H1 (cell line): ENCODE measurements at regions not wholly inside any gene's neighbourhood (a gene's known extent, or its start where the extent isn't known, plus 50 kb on each side); places are given as distances from the start of the nearest gene placed in this dataset.

Experiments
- CTCF ChIA-PET: fragments of 300-600 bp; sonication (Branson Sonifier 250); formaldehyde crosslinking; loops from one replicate; lab custom pipeline; 2021; ENCODE audit not compliant: partially characterized antibody; lab: Charles Lee
- POLR2A ChIA-PET: fragments of 300-600 bp; sonication (Branson Sonifier 250); formaldehyde crosslinking; loops from one replicate; lab custom pipeline; 2021; ENCODE audit warnings: inconsistent platforms; ENCODE audit not compliant: partially characterized antibody; lab: Charles Lee
- DNase-seq, 2 experiments: peaks; one replicate each; pipeline versions ENCODE4 v3.0.0 to v3.0.0-alpha.2; 2010 to 2022; ENCODE audit warnings: low spot score in 2 of 2, low read depth in 1 of 2, mixed read lengths in 1 of 2
- FAIRE-seq: peaks from 2 replicates; lab custom pipeline; 2011; peaks lifted over from hg19 to GRCh38; lab: Jason Lieb, UNC
- H2AFZ ChIP-seq: 2 replicates; pipeline ENCODE4 v1.8.1; 2012; ENCODE audit warnings: low read length, inconsistent platforms
- H2AK5ac ChIP-seq: 2 replicates; pipeline ENCODE4 v1.6.1; 2013; ENCODE audit warnings: low read depth, low read length
- H2BK120ac ChIP-seq: replicated peaks from 2 replicates; pipeline ENCODE3; 2013; ENCODE audit warnings: low read depth, low read length, inconsistent platforms
- H2BK12ac ChIP-seq: 2 replicates; pipeline ENCODE4 v1.6.1; 2013; ENCODE audit warnings: low read depth, low read length
- H2BK15ac ChIP-seq: 2 replicates; pipeline ENCODE4 v1.6.1; 2013; ENCODE audit warnings: low read length
- H2BK20ac ChIP-seq: 2 replicates; pipeline ENCODE4 v1.6.1; 2013; ENCODE audit warnings: low read length
- H2BK5ac ChIP-seq: 2 replicates; pipeline ENCODE4 v1.6.1; 2013; ENCODE audit warnings: low read depth, low read length
- H3K14ac ChIP-seq: 2 replicates; pipeline ENCODE4 v1.6.1; 2013; ENCODE audit warnings: inconsistent platforms; ENCODE audit not compliant: insufficient read length
- H3K18ac ChIP-seq: 2 replicates; pipeline ENCODE4 v1.6.1; 2013; ENCODE audit warnings: low read length; ENCODE audit errors: extremely low read depth
- H3K23ac ChIP-seq: 2 replicates; pipeline ENCODE4 v1.6.1; 2013; ENCODE audit warnings: inconsistent platforms; ENCODE audit not compliant: insufficient read length
- H3K23me2 ChIP-seq: 2 replicates; pipeline ENCODE4 v1.6.1; 2013; ENCODE audit warnings: low read depth, low read length
- H3K27ac ChIP-seq: 2 replicates; pipeline ENCODE4 v1.6.1; 2011; ENCODE audit warnings: low read depth, low read length, inconsistent platforms
- H3K27me3 ChIP-seq, 4 experiments: replicated peaks in 1 of 4; 1 replicate in 1 of 4; 2 replicates in 3 of 4; pipeline versions ENCODE4 v1.6.1 to v1.8.1; 2011 to 2013; ENCODE audit warnings: low read length in 3 of 4, mild to moderate bottlenecking in 3 of 4, inconsistent platforms in 2 of 4, mixed read lengths in 2 of 4, moderate library complexity in 1 of 4; ENCODE audit not compliant: control insufficient read depth in 3 of 4, insufficient read depth in 3 of 4; ENCODE audit errors: extremely low read depth in 1 of 4
- H3K36me3 ChIP-seq, 4 experiments: 2 replicates each; pipeline versions ENCODE4 v1.6.1 to v1.8.1; 2011 to 2013; ENCODE audit warnings: mild to moderate bottlenecking in 4 of 4, low read length in 3 of 4, moderate library complexity in 2 of 4, control low read depth in 1 of 4, inconsistent platforms in 1 of 4; ENCODE audit not compliant: insufficient read depth in 4 of 4, control insufficient read depth in 2 of 4
- H3K4ac ChIP-seq: replicated peaks from 2 replicates; pipeline ENCODE3; 2013; ENCODE audit warnings: low read length, low read depth, mixed read lengths, inconsistent platforms; ENCODE audit not compliant: insufficient read length
- H3K4me1 ChIP-seq, 4 experiments: replicated peaks in 1 of 4; 1 replicate in 1 of 4; 2 replicates in 3 of 4; pipeline versions ENCODE4 v1.6.1 to v1.8.1; 2011 to 2013; ENCODE audit warnings: low read length in 3 of 4, inconsistent platforms in 2 of 4, mixed read lengths in 1 of 4; ENCODE audit not compliant: insufficient read depth in 4 of 4, control insufficient read depth in 3 of 4
- H3K4me2 ChIP-seq, 2 experiments: 2 replicates each; pipeline versions ENCODE4 v1.6.1 to v1.8.1; 2011 to 2013; ENCODE audit warnings: low read depth in 2 of 2, low read length in 2 of 2, control low read depth in 1 of 2, inconsistent platforms in 1 of 2, mild to moderate bottlenecking in 1 of 2; ENCODE audit not compliant: insufficient read depth in 1 of 2
- H3K4me3 ChIP-seq, 4 experiments: fragments of 200-600, 300-600 bp in 1 of 4; sonication (generic), shearing (Covaris generic), sonication (Bioruptor Twin) in 1 of 4; 2 replicates each; pipeline versions ENCODE4 v1.5.1 to v1.8.1; 2011 to 2016; ENCODE audit warnings: low read length in 4 of 4, low read depth in 3 of 4, control low read depth in 2 of 4, inconsistent platforms in 2 of 4, mild to moderate bottlenecking in 2 of 4, mixed read lengths in 1 of 4, moderate library complexity in 1 of 4; ENCODE audit not compliant: insufficient read depth in 2 of 4; ENCODE audit errors: extremely low read depth in 1 of 4
- H3K56ac ChIP-seq: replicated peaks from 2 replicates; pipeline ENCODE3; 2013; ENCODE audit warnings: low read depth, mild to moderate bottlenecking, mixed read lengths, low read length, inconsistent platforms; ENCODE audit not compliant: insufficient read length
- H3K79me1 ChIP-seq: 2 replicates; pipeline ENCODE4 v1.6.1; 2013; ENCODE audit warnings: low read depth, low read length, control low read depth
- H3K79me2 ChIP-seq, 2 experiments: 2 replicates each; pipeline versions ENCODE4 v1.6.1 to v1.8.1; 2012 to 2013; ENCODE audit warnings: low read length in 2 of 2, mild to moderate bottlenecking in 2 of 2, inconsistent platforms in 1 of 2; ENCODE audit not compliant: insufficient read depth in 2 of 2, control insufficient read depth in 1 of 2
- H3K9ac ChIP-seq, 4 experiments: replicated peaks in 1 of 4; 1 replicate in 1 of 4; 2 replicates in 3 of 4; pipeline versions ENCODE4 v1.6.1 to v1.8.1; 2011 to 2013; ENCODE audit warnings: low read depth in 3 of 4, low read length in 3 of 4, control low read depth in 2 of 4, mild to moderate bottlenecking in 2 of 4, moderate library complexity in 2 of 4, inconsistent platforms in 1 of 4; ENCODE audit errors: extremely low read depth in 1 of 4
- H3K9me3 ChIP-seq, 2 experiments: 2 replicates each; pipeline versions ENCODE4 v1.6.1 to v1.8.1; 2012 to 2013; ENCODE audit warnings: mild to moderate bottlenecking in 2 of 2, moderate library complexity in 2 of 2, control low read depth in 1 of 2, inconsistent platforms in 1 of 2, low read depth in 1 of 2, low read length in 1 of 2, mixed read lengths in 1 of 2; ENCODE audit not compliant: insufficient read depth in 2 of 2
- H4K20me1 ChIP-seq, 2 experiments: replicated peaks in 1 of 2; 2 replicates each; pipeline versions ENCODE3 to v1.8.1; 2011 to 2013; ENCODE audit warnings: inconsistent platforms in 2 of 2, low read length in 2 of 2, mild to moderate bottlenecking in 1 of 2; ENCODE audit not compliant: insufficient read depth in 2 of 2, control insufficient read depth in 1 of 2
- H4K5ac ChIP-seq: 2 replicates; pipeline ENCODE4 v1.6.1; 2013; ENCODE audit warnings: low read length, low read depth, mixed read lengths, inconsistent platforms; ENCODE audit not compliant: insufficient read length
- H4K8ac ChIP-seq: 2 replicates; pipeline ENCODE4 v1.8.0; 2013; ENCODE audit warnings: mild to moderate bottlenecking, moderate library complexity, low read length, inconsistent platforms; ENCODE audit not compliant: insufficient read depth; ENCODE audit errors: extremely low read depth
- H4K91ac ChIP-seq: replicated peaks from 2 replicates; pipeline ENCODE3; 2013; ENCODE audit warnings: low read length, mixed read lengths, inconsistent platforms; ENCODE audit not compliant: insufficient read length
- BRCA1 ChIP-seq: IDR thresholded peaks from 2 replicates; pipeline ENCODE4 v1.6.1; 2012; ENCODE audit warnings: low read depth, low read length, improper control_type of control experiment
- CBX5 ChIP-seq: fragments of 300-800, 300-1000 bp; sonication (generic); IDR thresholded peaks from 2 replicates; pipeline ENCODE4 v1.7.1; 2016; ENCODE audit warnings: antibody characterized with exemption, low read length, low read depth
- CHD1 ChIP-seq: IDR thresholded peaks from 2 replicates; pipeline ENCODE4 v1.6.1; 2012; ENCODE audit warnings: low read depth, low read length, improper control_type of control experiment
- JUND ChIP-seq: IDR thresholded peaks from 2 replicates; pipeline ENCODE4 v1.6.1; 2011; ENCODE audit warnings: mild to moderate bottlenecking, improper control_type of control experiment, low read length
- POLR2AphosphoS5 ChIP-seq: IDR thresholded peaks from 2 replicates; pipeline ENCODE4 v1.6.1; 2011; ENCODE audit warnings: low read depth, low read length
- SP2 ChIP-seq: IDR thresholded peaks from 2 replicates; pipeline ENCODE4 v1.6.1; 2012; ENCODE audit warnings: mild to moderate bottlenecking, low read length, inconsistent platforms
- WGBS, 2 experiments: shearing (Covaris generic) in 1 of 2; methylation state at CpG; one replicate each; pipeline versions ENCODE4 v1.1.6 to v1.1.7; 2013 to 2015; ENCODE audit warnings: low lambda C conversion rate in 2 of 2, mixed read lengths in 2 of 2, inconsistent platforms in 1 of 2, low coverage in 1 of 2, missing lambda C conversion rate in 1 of 2; ENCODE audit not compliant: insufficient replicate concordance in 2 of 2, insufficient coverage in 1 of 2, insufficient read length in 1 of 2; ENCODE audit errors: extremely low coverage in 1 of 2, missing lambda C conversion rate in 1 of 2; 5-methylcytosine and 5-hydroxymethylcytosine counted together

DNA sequence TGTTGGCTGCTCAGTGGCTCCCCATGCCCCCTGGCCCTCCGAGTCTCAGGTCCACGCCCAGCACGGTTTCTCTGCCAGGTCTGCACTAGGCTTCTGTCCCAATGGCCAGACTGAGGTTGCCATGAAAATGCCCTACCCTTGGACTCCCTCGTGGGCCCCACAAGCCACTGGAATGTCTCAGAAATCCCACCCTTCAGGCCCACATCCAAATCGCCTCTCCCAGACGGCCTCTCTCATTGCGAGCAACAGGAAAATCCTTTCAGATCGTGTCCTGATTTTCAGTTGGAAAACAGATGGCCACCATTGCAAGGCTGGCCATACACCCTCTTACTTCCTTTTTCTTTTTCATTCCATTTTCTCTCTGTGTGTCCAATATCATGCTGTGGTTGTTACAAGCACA is 77.3 kb downstream of the IRF2BPL start:
- Histone ChIP-seq H3K27me3 (no peaks in the 10 kb centered on the region), H3K18ac (no peak overlapping the region), H3K4me1 (peaks cover 27 to 38% (median 33%) of the 10 kb centered on the region in 4 experiments), H3K36me3 (no peaks in the 10 kb centered on the region), H3K14ac (no peak overlapping the region), H4K20me1 (no peaks in the 10 kb centered on the region), H3K4ac (no peak overlapping the region), H3K23me2 (no peaks in the 10 kb centered on the region; the same call in none of the 2 replicates), H3K27ac (no peak overlapping the region), H3K23ac (no peak overlapping the region), H3K79me1 (no peaks in the 10 kb centered on the region), H3K56ac (no peak overlapping the region), H3K4me3 (no peak overlapping the region), H4K91ac (peak overlapping the region; percentile 2), H2AK5ac (no peak overlapping the region), H2BK20ac (peak overlapping the region; percentile 24; the same call in 1 of the 2 replicates), H3K4me2 (no peak overlapping the region), H2BK15ac (no peak overlapping the region), H2BK120ac (no peak overlapping the region), H3K9ac (no peak overlapping the region), H4K8ac (no peak overlapping the region; the same call in 1 of the 2 replicates), H3K9me3 (no peaks in the 10 kb centered on the region), H4K5ac (no peak overlapping the region), H2BK12ac (peak overlapping the region; percentile 70; the same call in 1 of the 2 replicates), H2AFZ (no peak overlapping the region), H2BK5ac (peak overlapping the region; percentile 50; the same call in 1 of the 2 replicates), H3K79me2 (no peaks in the 10 kb centered on the region)
- POLR2A ChIA-PET: interaction anchor here (2.9 kb wide), 1 partner anchor 10 kb away, joined by 14 read pairs; no protein-coding TSS in a partner anchor
- no peak for DNase-seq
- 90% methylated on average over 8 of the region's 8 CpGs; no CpG with 5 or more reads in 1 of the 2 experiments for WGBS, 2 experiments
- CTCF ChIA-PET: interaction anchor here (1.3 to 5.6 kb wide), 3 partner anchors 21 to 87 kb away, joined by 4 to 108 read pairs (median 5); no protein-coding TSS in a partner anchor
- FAIRE-seq: no peak
- TF ChIP-seq SP2: no peak
- TF ChIP-seq CBX5: no peak
- no peak for TF ChIP-seq JUND
- TF ChIP-seq POLR2AphosphoS5: no peak
- no peak for TF ChIP-seq CHD1
- no peak for TF ChIP-seq BRCA1
